Cardiac muscle cell (in vitro differentiated cells and primary cell): ENCODE measurements at regions not wholly inside any gene's neighbourhood (a gene's known extent, or its start where the extent isn't known, plus 50 kb on each side); places are given as distances from the start of the nearest gene placed in this dataset.
"Not testable (repeated sequence)": the region's sequence is repeated elsewhere in the genome, so short reads cannot be mapped to it uniquely, and the experiment has no call there.

ENCODE experiments used
- DNase-seq, 2 donors: peaks; one replicate each; pipeline versions ENCODE4 v3.0.0 to v3.0.0-alpha.2; 2010 to 2017; ENCODE audit warnings: low read depth in 1 of 2, low spot score in 1 of 2
- H3K27ac ChIP-seq: fragments of 200-600 bp; sonication (generic); 2 replicates; pipeline ENCODE4 v1.5.1; 2016
- H3K27me3 ChIP-seq: fragments of 200-600 bp; sonication (generic); 2 replicates; pipeline ENCODE4 v1.6.0; 2016; ENCODE audit warnings: control low read depth
- H3K36me3 ChIP-seq: fragments of 200-600 bp; sonication (generic); 2 replicates; pipeline ENCODE4 v1.5.1; 2016; ENCODE audit warnings: control low read depth
- H3K4me1 ChIP-seq: fragments of 200-600 bp; sonication (generic); 2 replicates; pipeline ENCODE4 v1.8.1; 2017; ENCODE audit warnings: low read depth, mild to moderate bottlenecking, mixed run types
- H3K4me3 ChIP-seq: fragments of 200-600 bp; sonication (generic); 2 replicates; pipeline ENCODE4 v1.5.1; 2016; ENCODE audit warnings: mild to moderate bottlenecking
- H3K9me3 ChIP-seq: fragments of 200-600 bp; sonication (generic); 2 replicates; pipeline ENCODE4 v1.5.1; 2017; ENCODE audit warnings: low read depth, mild to moderate bottlenecking, control low read depth
- CTCF ChIP-seq: IDR thresholded peaks from 2 replicates; pipeline ENCODE4 v1.5.1; 2012; ENCODE audit warnings: low read depth, mild to moderate bottlenecking, low read length

GRCh38 chr10:28894146-28894545, 216.8 kb downstream of the BAMBI start:
- Histone ChIP-seq H3K36me3 (no peaks in the 10 kb centered on the region), H3K4me1 (peaks cover 9% of the 10 kb centered on the region), H3K4me3 (no peak overlapping the region), H3K27ac (no peak overlapping the region), H3K9me3 (no peaks in the 10 kb centered on the region), H3K27me3 (no peaks in the 10 kb centered on the region)
- TF ChIP-seq CTCF: no peak
- DNase-seq: no peak

DNA sequence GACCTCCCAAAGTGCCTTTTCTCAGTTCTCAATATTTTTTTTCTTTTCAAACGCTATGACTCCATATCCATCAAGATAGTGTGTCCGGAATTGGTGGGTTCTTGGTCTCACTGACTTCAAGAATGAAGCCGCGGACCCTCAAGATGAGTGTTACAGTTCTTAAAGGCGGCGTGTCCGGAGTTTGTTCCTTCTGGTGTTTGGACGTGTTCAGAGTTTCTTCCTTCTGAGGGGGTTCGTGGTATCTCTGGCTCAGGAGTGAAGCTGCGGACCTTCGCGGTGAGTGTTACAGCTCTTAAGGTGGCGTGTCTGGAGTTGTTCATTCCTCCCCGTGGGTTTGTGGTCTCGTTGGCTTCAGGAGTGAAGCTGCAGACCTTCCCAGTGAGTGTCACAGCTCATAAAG, 218.3 kb downstream of the BAMBI start:
- not testable (repeated sequence) for H3K4me3 ChIP-seq, H3K4me1 ChIP-seq

GRCh38 chr10:28896791-28897409, 219.6 kb downstream of the BAMBI start:
- not testable (repeated sequence) for DNase-seq, H3K27ac ChIP-seq, H3K9me3 ChIP-seq, H3K4me3 ChIP-seq, H3K27me3 ChIP-seq, H3K36me3 ChIP-seq, H3K4me1 ChIP-seq

More for the DNA sequence above, 218.3 kb downstream of the BAMBI start:
- H3K36me3 ChIP-seq, H3K27ac ChIP-seq, H3K9me3 ChIP-seq, H3K27me3 ChIP-seq, DNase-seq: not testable (repeated sequence)

DNA sequence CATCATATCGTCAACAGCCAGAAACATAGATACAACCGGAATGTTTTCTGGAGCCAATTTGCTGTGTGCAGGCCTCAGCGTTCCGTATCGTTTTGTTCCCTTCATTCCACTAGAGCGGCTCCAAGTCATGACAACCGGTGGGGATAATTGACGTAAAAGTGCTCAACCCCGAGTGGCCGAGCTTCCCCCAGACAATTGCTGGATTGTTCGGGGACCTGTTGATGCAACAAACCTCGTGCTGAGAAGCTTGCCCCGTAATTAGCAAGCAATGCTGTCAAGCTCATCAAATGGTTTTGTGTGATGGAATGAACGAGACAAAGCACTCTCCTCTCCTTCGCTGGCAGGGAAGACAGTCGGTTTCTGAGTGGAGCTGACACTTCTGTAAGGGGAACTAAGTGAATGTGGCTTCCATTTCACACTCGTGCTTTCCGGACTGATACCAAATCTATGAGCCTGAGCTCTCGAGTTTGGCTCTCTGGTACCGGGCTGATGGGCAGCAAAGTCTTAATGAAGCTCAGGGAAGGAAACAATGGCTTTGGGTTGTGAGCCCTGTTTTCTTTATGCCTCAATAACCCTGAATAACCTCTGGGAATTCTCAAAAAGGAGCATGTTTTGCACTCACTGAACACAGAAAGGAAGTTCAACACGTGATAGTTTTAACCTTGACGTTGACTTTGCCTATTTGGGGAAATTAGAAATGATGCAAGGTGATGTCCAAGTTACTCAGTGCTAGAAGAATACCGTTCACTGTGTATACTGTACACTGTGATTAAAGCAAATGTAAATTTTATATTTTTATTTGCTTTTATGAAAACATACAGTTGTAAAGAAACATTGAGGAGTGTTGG, 220.5 kb downstream of the BAMBI start:
- no peaks in the 10 kb centered on the region for H3K27me3 ChIP-seq
- TF ChIP-seq CTCF: no peak
- H3K36me3 ChIP-seq: no peaks in the 10 kb centered on the region
- H3K9me3 ChIP-seq: no peaks in the 10 kb centered on the region
- no peak overlapping the region for H3K27ac ChIP-seq
- peaks cover 2% of the 10 kb centered on the region for H3K4me1 ChIP-seq
- H3K4me3 ChIP-seq: no peak overlapping the region
- DNase-seq: peak in 1 of 2 donors; percentile 80

GRCh38 chr10:28902215-28902614, 224.9 kb downstream of the BAMBI start:
- Histone ChIP-seq H3K4me3 (no peak overlapping the region), H3K27me3 (no peaks in the 10 kb centered on the region), H3K9me3 (no peaks in the 10 kb centered on the region), H3K4me1 (no peaks in the 10 kb centered on the region), H3K36me3 (no peaks in the 10 kb centered on the region), H3K27ac (no peak overlapping the region)
- DNase-seq: no peak
- no peak for TF ChIP-seq CTCF

- Histone ChIP-seq H3K4me3 (no peak overlapping the region), H3K4me1 (no peaks in the 10 kb centered on the region), H3K9me3 (no peaks in the 10 kb centered on the region), H3K27ac (no peak overlapping the region), H3K36me3 (no peaks in the 10 kb centered on the region), H3K27me3 (no peaks in the 10 kb centered on the region)
- DNase-seq: no peak
- no peak for TF ChIP-seq CTCF
Measured at GRCh38 chr10:28903063-28903462, 225.7 kb downstream of the BAMBI start.
